C4-2B (cell line): ENCODE measurements at regions not wholly inside any gene's neighbourhood (a gene's known extent, or its start where the extent isn't known, plus 50 kb on each side); places are given as distances from the start of the nearest gene placed in this dataset.
"Not testable (repeated sequence)": the region's sequence is repeated elsewhere in the genome, so short reads cannot be mapped to it uniquely, and the experiment has no call there.

Experiments used
- CTCF ChIP-seq: fragments of 450-650 bp; conservative IDR thresholded peaks from 2 replicates; pipeline ENCODE4 v1.5.1; 2017; ENCODE audit warnings: mild to moderate bottlenecking
- ZFX ChIP-seq: fragments of 450-650 bp; IDR thresholded peaks from 2 replicates; pipeline ENCODE4 v1.6.1; 2017

- TF ChIP-seq CTCF, ZFX: not testable (repeated sequence)
These were observed 59.0 kb upstream of the PARP8 start for GRCh38 chr5:50607456-50607855.
